Neural cell (in vitro differentiated cells): ENCODE measurements at regions not wholly inside any gene's neighbourhood (a gene's known extent, or its start where the extent isn't known, plus 50 kb on each side); places are given as distances from the start of the nearest gene placed in this dataset.

ENCODE experiments used
- EP300 ChIP-seq: fragments of 450-650 bp; conservative IDR thresholded peaks from 2 replicates; pipeline ENCODE4 v1.6.1; 2014; ENCODE audit warnings: antibody characterized with exemption, mild to moderate bottlenecking, moderate library complexity; ENCODE audit not compliant: poor library complexity, severe bottlenecking
- EZH2 ChIP-seq: fragments of 200-600, 300-800 bp; shearing (Covaris generic), sonication (generic); IDR thresholded peaks from 2 replicates; pipeline ENCODE4 v1.6.1; 2014; ENCODE audit warnings: antibody characterized with exemption, low read length, borderline replicate concordance, mild to moderate bottlenecking; ENCODE audit not compliant: insufficient read depth, poor library complexity, severe bottlenecking
- POLR2AphosphoS5 ChIP-seq: IDR thresholded peaks from 2 replicates; pipeline ENCODE4 v1.6.1; 2012
- RAD21 ChIP-seq: fragments of 450-650 bp; conservative IDR thresholded peaks from 2 replicates; pipeline ENCODE4 v1.6.1; 2014; ENCODE audit warnings: antibody characterized with exemption, mild to moderate bottlenecking, moderate library complexity
- SMC3 ChIP-seq: fragments of 450-650 bp; conservative IDR thresholded peaks from 2 replicates; pipeline ENCODE4 v1.6.1; 2014; ENCODE audit warnings: antibody characterized with exemption, mild to moderate bottlenecking, moderate library complexity; ENCODE audit not compliant: poor library complexity
- TAF1 ChIP-seq: IDR thresholded peaks from 2 replicates; pipeline ENCODE4 v1.6.1; 2012; ENCODE audit warnings: low read depth
- TF ChIP-seq, protein P1 (sequence below): fragments of 450-650 bp; IDR thresholded peaks from 2 replicates; pipeline ENCODE4 v1.5.1; 2014; ENCODE audit warnings: antibody characterized with exemption, mild to moderate bottlenecking, moderate library complexity; ENCODE audit not compliant: poor library complexity, severe bottlenecking
- TF ChIP-seq, protein P2 (sequence below): IDR thresholded peaks from 2 replicates; pipeline ENCODE4 v1.6.1; 2012; ENCODE audit warnings: borderline replicate concordance

DNA sequence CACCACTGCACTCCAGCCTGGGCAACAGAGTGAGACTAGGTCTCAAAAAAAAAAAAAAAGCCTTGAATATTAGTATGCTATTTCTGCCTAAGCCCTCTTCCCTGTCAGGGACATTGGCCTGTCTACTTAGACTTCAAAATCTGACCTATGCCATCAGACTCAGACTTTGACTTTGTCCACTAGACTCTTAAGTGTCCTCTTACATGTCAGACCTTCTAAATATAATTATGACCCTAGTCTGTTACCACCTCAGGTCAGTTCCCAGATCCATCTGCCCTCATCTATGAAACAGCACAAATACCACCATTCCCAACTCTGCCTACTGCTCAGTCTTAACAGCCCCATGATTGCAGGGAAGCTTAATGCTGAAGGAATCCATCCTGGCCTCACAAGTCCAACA lies 244.6 kb downstream of the ZEB2 start:
- TF ChIP-seq EP300: no peak
- no peak for TF ChIP-seq RAD21
- no peak for TF ChIP-seq EZH2
- TF ChIP-seq, protein P1, sequence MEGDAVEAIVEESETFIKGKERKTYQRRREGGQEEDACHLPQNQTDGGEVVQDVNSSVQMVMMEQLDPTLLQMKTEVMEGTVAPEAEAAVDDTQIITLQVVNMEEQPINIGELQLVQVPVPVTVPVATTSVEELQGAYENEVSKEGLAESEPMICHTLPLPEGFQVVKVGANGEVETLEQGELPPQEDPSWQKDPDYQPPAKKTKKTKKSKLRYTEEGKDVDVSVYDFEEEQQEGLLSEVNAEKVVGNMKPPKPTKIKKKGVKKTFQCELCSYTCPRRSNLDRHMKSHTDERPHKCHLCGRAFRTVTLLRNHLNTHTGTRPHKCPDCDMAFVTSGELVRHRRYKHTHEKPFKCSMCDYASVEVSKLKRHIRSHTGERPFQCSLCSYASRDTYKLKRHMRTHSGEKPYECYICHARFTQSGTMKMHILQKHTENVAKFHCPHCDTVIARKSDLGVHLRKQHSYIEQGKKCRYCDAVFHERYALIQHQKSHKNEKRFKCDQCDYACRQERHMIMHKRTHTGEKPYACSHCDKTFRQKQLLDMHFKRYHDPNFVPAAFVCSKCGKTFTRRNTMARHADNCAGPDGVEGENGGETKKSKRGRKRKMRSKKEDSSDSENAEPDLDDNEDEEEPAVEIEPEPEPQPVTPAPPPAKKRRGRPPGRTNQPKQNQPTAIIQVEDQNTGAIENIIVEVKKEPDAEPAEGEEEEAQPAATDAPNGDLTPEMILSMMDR: no peak
- TF ChIP-seq, protein P2, sequence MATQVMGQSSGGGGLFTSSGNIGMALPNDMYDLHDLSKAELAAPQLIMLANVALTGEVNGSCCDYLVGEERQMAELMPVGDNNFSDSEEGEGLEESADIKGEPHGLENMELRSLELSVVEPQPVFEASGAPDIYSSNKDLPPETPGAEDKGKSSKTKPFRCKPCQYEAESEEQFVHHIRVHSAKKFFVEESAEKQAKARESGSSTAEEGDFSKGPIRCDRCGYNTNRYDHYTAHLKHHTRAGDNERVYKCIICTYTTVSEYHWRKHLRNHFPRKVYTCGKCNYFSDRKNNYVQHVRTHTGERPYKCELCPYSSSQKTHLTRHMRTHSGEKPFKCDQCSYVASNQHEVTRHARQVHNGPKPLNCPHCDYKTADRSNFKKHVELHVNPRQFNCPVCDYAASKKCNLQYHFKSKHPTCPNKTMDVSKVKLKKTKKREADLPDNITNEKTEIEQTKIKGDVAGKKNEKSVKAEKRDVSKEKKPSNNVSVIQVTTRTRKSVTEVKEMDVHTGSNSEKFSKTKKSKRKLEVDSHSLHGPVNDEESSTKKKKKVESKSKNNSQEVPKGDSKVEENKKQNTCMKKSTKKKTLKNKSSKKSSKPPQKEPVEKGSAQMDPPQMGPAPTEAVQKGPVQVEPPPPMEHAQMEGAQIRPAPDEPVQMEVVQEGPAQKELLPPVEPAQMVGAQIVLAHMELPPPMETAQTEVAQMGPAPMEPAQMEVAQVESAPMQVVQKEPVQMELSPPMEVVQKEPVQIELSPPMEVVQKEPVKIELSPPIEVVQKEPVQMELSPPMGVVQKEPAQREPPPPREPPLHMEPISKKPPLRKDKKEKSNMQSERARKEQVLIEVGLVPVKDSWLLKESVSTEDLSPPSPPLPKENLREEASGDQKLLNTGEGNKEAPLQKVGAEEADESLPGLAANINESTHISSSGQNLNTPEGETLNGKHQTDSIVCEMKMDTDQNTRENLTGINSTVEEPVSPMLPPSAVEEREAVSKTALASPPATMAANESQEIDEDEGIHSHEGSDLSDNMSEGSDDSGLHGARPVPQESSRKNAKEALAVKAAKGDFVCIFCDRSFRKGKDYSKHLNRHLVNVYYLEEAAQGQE: no peak
- TF ChIP-seq POLR2AphosphoS5: no peak
- no peak for TF ChIP-seq TAF1
- no peak for TF ChIP-seq SMC3
